ENCODE measurements at regions not wholly inside any gene's neighbourhood (a gene's known extent, or its start where the extent isn't known, plus 50 kb on each side); places are given as distances from the start of the nearest gene placed in this dataset.
"Not testable (repeated sequence)": the region's sequence is repeated elsewhere in the genome, so short reads cannot be mapped to it uniquely, and the experiment has no call there.

DNA sequence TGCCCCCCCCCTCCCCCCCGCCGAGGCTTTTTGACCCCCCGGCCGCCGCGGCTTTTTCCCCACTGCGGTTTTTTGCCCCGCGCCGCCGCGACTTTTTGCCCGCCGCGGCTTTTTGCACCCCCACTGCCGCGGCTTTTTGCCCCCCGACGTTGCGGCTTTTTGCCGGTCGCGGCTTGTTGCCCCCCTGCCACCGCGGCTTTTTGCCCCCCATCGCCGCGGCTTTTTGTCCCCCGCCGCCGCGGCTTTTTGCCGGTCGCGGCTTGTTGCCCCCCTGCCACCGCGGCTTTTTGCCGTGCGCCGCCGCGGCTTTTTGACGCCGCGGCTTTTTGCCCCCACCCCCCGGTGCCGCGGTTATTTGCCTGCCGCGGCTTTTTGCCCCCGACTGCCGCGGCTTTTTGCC lies 395.4 kb downstream of the ZNF33B start:
- Mint-ChIP-seq H3K27me3 (peaks cover 13% of the 10 kb centered on the region), H3K9me3 (peaks cover 2 to 10% (median 9%) of the 10 kb centered on the region in 3 donors)
- not testable (repeated sequence) for H3K27ac Mint-ChIP-seq, H3K4me1 Mint-ChIP-seq, H3K36me3 Mint-ChIP-seq, H3K4me3 Mint-ChIP-seq

GRCh38 chr10:42242135-42242805 lies 396.1 kb downstream of the ZNF33B start:
- H3K9me3 Mint-ChIP-seq: peaks cover 2 to 12% (median 11%) of the 10 kb centered on the region in 3 donors
- H3K27ac Mint-ChIP-seq: no peak overlapping the region
- peaks cover 13% of the 10 kb centered on the region for H3K27me3 Mint-ChIP-seq
- peaks cover 0 to 4% (median 0%) of the 10 kb centered on the region in 3 donors for H3K4me1 Mint-ChIP-seq
- H3K36me3 Mint-ChIP-seq: no peaks in the 10 kb centered on the region
- no peak overlapping the region for H3K4me3 Mint-ChIP-seq

DNA sequence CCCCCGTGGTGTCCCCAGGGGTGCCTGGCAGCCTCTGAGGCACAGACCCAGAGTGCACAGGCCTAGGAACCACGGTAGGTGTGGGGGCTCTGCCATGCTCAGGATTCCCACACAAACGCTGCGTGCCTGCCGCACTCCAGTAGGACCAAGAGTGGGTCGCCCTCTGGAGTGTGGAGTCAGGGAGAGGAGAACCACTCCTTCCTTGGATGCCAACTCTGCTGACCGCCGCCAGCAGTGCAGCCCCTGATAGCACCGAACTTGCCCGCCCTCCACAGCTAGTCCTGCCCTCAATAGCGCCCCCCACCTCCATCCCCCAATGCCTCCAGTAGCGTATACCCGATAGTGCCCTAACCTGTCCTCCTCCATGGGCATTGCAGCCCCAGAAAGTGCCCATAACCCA lies 402.0 kb downstream of the ZNF33B start:
- not testable (repeated sequence) for H3K4me3 Mint-ChIP-seq, H3K9me3 Mint-ChIP-seq, H3K27ac Mint-ChIP-seq, H3K27me3 Mint-ChIP-seq, H3K36me3 Mint-ChIP-seq, H3K4me1 Mint-ChIP-seq

- H3K4me3 Mint-ChIP-seq, H3K9me3 Mint-ChIP-seq: not testable (repeated sequence)
Observed at GRCh38 chr10:42235736-42236135, 402.6 kb downstream of the ZNF33B start.

DNA sequence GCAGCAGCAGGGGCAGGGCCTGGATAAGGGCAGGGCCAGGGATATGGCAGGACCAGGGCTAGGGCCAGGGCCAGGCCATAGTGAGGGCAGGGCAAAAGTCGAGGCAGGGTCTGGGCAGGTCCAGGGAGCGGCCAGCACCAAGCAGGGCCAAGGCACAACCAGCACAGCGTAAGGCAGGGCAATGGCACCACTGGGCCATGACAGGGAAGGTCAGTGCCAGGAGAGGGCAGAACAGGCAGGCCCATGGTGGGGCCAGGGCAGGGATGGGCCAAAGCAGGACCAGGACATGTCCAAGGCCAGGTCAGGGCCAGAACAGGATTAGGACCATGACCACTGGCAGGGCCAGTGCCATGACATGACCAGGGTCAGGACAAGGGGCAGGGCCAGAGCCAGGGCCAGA lies 403.1 kb downstream of the ZNF33B start:
- not testable (repeated sequence) for H3K27me3 Mint-ChIP-seq, H3K27ac Mint-ChIP-seq, H3K4me3 Mint-ChIP-seq, H3K9me3 Mint-ChIP-seq, H3K36me3 Mint-ChIP-seq, H3K4me1 Mint-ChIP-seq

More at GRCh38 chr10:42235736-42236135, 402.6 kb downstream of the ZNF33B start:
- not testable (repeated sequence) for H3K4me1 Mint-ChIP-seq, H3K36me3 Mint-ChIP-seq, H3K27me3 Mint-ChIP-seq, H3K27ac Mint-ChIP-seq

- H3K4me3 Mint-ChIP-seq, H3K4me1 Mint-ChIP-seq, H3K36me3 Mint-ChIP-seq, H3K27ac Mint-ChIP-seq, H3K9me3 Mint-ChIP-seq, H3K27me3 Mint-ChIP-seq: not testable (repeated sequence)
Observed at GRCh38 chr10:42234506-42234905, 403.9 kb downstream of the ZNF33B start.

DNA sequence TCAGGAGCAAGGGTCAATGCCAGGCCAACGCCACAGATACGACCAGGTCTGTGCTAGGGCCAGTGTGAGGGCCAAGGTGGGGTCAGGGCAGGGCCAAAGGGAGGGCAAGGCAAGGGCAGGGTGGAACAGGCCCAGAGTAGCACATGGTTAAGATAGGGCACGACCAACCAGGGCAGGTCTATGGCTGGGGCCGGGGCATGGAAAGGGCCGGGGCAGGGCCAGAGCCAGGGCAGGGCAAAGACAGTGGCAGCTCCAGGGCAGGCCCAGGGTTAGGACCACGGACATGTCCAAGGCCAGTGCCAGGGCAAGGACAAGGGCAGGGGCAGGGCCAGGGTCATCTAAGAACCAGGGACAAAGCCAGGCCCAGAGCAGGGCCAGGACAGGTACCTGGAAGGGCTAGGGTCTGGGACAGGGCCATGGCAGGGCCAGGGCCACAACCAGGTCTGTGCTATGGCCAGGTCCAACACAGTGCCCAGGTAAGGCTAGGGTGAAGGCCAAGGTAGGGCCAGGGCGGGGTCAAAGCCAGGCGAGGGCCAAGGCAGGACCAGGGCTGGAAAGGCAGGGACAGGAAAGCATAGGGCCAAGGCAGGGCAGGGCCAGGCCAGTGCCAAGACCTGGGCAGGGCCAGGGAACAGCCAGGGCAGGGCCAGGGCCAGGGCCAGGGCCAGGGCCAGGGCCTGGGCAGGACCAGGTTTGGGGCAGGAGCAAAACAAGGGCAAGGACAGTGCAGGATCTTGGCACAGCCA lies 404.7 kb downstream of the ZNF33B start:
- H3K4me3 Mint-ChIP-seq, H3K36me3 Mint-ChIP-seq, H3K27ac Mint-ChIP-seq, H3K27me3 Mint-ChIP-seq, H3K4me1 Mint-ChIP-seq, H3K9me3 Mint-ChIP-seq: not testable (repeated sequence)

- H3K9me3 Mint-ChIP-seq: peaks cover 4 to 12% (median 9%) of the 10 kb centered on the region in 3 donors
- not testable (repeated sequence) for H3K36me3 Mint-ChIP-seq, H3K27ac Mint-ChIP-seq, H3K4me1 Mint-ChIP-seq, H3K4me3 Mint-ChIP-seq, H3K27me3 Mint-ChIP-seq
Observed at GRCh38 chr10:42232955-42233354, 405.4 kb downstream of the ZNF33B start.

DNA sequence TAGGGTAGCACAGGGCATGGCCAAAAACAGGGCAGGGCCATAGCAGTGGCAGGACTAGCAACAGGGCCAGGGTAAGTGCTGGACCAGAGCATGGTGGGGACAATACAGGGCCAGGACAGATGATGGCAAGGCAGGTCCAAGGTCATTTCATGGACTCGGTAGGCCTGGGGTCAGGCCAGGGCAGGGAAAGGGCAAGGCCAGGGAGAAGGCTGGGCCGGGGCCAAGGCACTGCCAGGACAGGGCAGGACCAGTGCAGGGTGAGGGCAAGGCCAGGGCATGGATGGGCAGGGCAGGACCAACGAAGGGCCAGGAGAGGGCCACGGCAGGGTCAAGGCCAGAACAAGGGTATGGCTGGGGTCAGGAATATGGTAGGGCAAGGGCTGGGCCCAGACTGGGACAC lies 407.6 kb downstream of the ZNF33B start:
- not testable (repeated sequence) for H3K27me3 Mint-ChIP-seq, H3K4me3 Mint-ChIP-seq, H3K27ac Mint-ChIP-seq, H3K4me1 Mint-ChIP-seq, H3K36me3 Mint-ChIP-seq
- peaks cover 17 to 29% (median 23%) of the 10 kb centered on the region in 3 donors for H3K9me3 Mint-ChIP-seq

GRCh38 chr10:42230115-42230514 lies 408.3 kb downstream of the ZNF33B start:
- not testable (repeated sequence) for H3K27me3 Mint-ChIP-seq, H3K36me3 Mint-ChIP-seq, H3K4me1 Mint-ChIP-seq, H3K4me3 Mint-ChIP-seq, H3K27ac Mint-ChIP-seq
- peaks cover 17 to 30% (median 23%) of the 10 kb centered on the region in 3 donors for H3K9me3 Mint-ChIP-seq

- H3K4me3 Mint-ChIP-seq, H3K4me1 Mint-ChIP-seq, H3K27me3 Mint-ChIP-seq, H3K27ac Mint-ChIP-seq, H3K36me3 Mint-ChIP-seq: not testable (repeated sequence)
- peaks cover 16 to 30% (median 23%) of the 10 kb centered on the region in 3 donors for H3K9me3 Mint-ChIP-seq
Observed at GRCh38 chr10:42227859-42228258, 410.5 kb downstream of the ZNF33B start.

GRCh38 chr10:42193588-42193987 lies 444.8 kb downstream of the ZNF33B start:
- H3K4me1 Mint-ChIP-seq, H3K27ac Mint-ChIP-seq, H3K27me3 Mint-ChIP-seq, H3K9me3 Mint-ChIP-seq, H3K36me3 Mint-ChIP-seq, H3K4me3 Mint-ChIP-seq: not testable (repeated sequence)

- not testable (repeated sequence) for H3K4me1 Mint-ChIP-seq, H3K4me3 Mint-ChIP-seq, H3K27me3 Mint-ChIP-seq, H3K9me3 Mint-ChIP-seq, H3K27ac Mint-ChIP-seq, H3K36me3 Mint-ChIP-seq
Observed at GRCh38 chr10:42192450-42192849, 445.9 kb downstream of the ZNF33B start.

DNA sequence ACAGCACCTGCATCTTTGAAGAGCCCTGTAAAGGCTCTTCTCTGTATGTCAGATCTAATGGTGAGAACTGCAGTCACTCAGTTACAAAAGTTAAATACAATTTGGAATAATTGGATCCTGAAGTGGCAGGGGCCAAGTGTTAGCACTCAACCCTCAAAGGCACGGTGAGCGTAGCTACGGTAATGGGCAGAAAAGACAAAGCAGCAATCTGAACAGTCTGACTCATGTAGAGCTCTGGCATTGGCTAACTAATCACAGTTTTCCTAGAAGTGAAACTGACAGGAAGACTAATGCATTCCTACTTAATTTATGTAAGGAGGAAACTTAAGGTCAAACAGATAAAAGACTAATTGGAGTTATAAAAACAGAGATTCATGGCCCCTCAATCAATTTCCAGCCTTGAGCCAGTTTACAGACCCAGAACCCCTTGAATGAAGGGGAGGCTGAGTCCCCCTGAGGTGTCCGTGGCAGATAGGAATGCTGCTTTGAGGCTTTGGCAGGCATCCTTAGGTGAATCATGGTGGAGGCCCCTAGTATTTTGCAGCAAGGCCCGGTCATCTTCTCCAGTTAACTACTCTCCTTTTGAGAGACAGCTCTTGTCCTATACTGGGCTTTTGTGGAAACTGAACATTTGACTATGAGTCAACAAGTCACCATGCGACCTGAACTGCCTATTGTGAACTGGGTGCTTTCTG lies 450.7 kb downstream of the ZNF33B start:
- H3K4me3 Mint-ChIP-seq, H3K36me3 Mint-ChIP-seq, H3K27me3 Mint-ChIP-seq, H3K4me1 Mint-ChIP-seq, H3K27ac Mint-ChIP-seq, H3K9me3 Mint-ChIP-seq: not testable (repeated sequence)

DNA sequence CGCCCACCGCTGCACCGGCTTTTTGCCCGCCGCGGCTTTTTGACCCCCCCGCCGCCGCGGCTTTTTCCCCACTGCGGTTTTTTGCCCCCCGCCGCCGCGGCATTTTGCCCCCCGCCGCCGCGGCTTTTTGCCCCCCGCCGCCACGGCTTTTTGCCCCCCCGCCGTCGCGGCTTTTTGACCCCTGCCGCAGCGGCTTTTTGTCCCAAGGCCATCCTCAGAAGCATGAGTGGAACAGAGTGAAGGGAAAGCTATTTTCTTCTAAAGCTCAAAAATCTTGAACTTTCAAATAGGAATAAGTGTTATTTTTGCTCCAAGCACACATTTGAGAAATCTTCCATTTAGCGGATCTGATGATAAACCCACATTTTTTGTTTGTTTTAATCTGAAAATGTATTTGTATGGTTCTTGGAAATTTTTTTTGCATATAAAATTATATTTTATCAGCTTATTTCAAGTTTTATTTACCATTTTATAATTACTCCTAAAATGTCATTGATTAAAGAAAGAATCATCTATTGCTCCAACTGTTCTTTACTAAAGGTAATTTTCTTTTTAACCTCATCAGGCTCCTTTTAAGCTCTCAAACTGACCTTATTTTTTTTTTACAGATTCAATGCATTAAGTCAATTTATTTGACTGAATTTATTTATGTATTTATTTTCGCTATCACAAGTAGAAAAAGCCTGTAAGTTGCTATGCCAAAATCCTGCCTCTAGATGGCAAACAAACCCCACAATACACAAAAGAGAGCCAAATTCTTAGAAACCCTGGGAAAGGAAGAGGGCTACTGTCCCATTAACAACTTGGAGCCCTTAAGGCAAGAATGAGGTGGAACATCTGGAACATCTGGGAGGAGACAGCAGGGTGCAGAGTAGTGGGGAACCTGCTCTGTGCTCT lies 460.3 kb downstream of the ZNF33B start:
- H3K27me3 Mint-ChIP-seq: peaks cover 27% of the 10 kb centered on the region

More for the DNA sequence above, 460.3 kb downstream of the ZNF33B start:
- Mint-ChIP-seq H3K9me3 (peaks cover 4 to 10% (median 5%) of the 10 kb centered on the region in 3 donors), H3K4me3 (peak overlapping the region in 2 of 4 donors; percentile 77 to 79), H3K27ac (peak overlapping the region in 2 of 3 donors; percentile 68 to 88)
- not testable (repeated sequence) for H3K36me3 Mint-ChIP-seq, H3K4me1 Mint-ChIP-seq

All from IgD-negative memory B cell (primary cell).